ENCODE measurements at regions not wholly inside any gene's neighbourhood (a gene's known extent, or its start where the extent isn't known, plus 50 kb on each side); places are given as distances from the start of the nearest gene placed in this dataset.

- no peaks in the 10 kb centered on the region for H3K9me3 ChIP-seq (ENCODE audit: control extremely low read depth in 1 of 5, control insufficient read depth in 4 of 5, insufficient read depth in 2 of 5, low read depth in 1 of 5, low read length in 4 of 5)
- H3K27me3 ChIP-seq (replicated peaks in 2 of 5; ENCODE audit: control insufficient read depth in 4 of 5, insufficient read depth in 5 of 5, low read length in 4 of 5), result no peaks in the 10 kb centered on the region
- WGBS (ENCODE audit: insufficient coverage), result 100% methylated on average over 1 of the region's 1 CpG
- no peak overlapping the region for H3K27ac ChIP-seq (ENCODE audit: insufficient read depth in 1 of 2, low read depth in 1 of 2, low read length in 2 of 2, poor library complexity in 1 of 2, severe bottlenecking in 2 of 2)
- ChIA-PET CTCF (no interaction called here), POLR2A (no interaction called here)
- H3K36me3 ChIP-seq (ENCODE audit: control insufficient read depth in 4 of 4, insufficient read depth in 4 of 4, low read length in 3 of 4), result no peaks in the 10 kb centered on the region
- H3K4me1 ChIP-seq (ENCODE audit: control extremely low read depth in 1 of 4, control insufficient read depth in 4 of 4, insufficient read depth in 4 of 4, low read length in 3 of 4), result no peaks in the 10 kb centered on the region
- DNase-seq, result no peak
- H3K4me3 ChIP-seq (ENCODE audit: control insufficient read depth in 1 of 7, extremely low read depth in 1 of 7, insufficient read depth in 4 of 7, low read depth in 2 of 7, low read length in 6 of 7), result no peak overlapping the region
These were observed 437.1 kb downstream of the PLPP3 start for GRCh38 chr1:56142301-56142700.

DNA sequence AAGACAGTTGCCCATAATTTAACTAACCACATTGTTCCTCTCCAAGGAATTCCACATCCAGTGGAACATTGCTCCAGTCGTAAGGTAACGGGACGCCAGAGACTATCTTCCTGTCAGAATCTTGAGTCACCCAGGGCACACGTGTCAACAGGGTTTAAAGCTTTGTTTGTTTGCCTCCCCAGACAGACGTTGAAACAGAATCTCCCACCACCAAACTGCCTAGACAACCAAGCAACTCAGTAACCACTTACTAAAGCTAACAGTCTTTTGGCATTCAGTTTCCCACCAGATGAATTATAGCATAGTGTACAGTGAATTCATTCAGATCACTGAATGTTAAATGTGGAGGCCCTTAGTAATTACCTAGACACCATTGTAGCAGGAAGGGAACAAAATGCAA lies 439.5 kb downstream of the PLPP3 start:
- Histone ChIP-seq H3K4me1 (ENCODE audit: control extremely low read depth in 1 of 4, control insufficient read depth in 4 of 4, insufficient read depth in 4 of 4, low read length in 3 of 4) (no peaks in the 10 kb centered on the region), H3K27me3 (replicated peaks in 2 of 5; ENCODE audit: control insufficient read depth in 4 of 5, insufficient read depth in 5 of 5, low read length in 4 of 5) (peaks cover 0 to 2% (median 0%) of the 10 kb centered on the region in 5 experiments), H3K4me3 (ENCODE audit: control insufficient read depth in 1 of 7, extremely low read depth in 1 of 7, insufficient read depth in 4 of 7, low read depth in 2 of 7, low read length in 6 of 7) (no peak overlapping the region), H3K36me3 (ENCODE audit: control insufficient read depth in 4 of 4, insufficient read depth in 4 of 4, low read length in 3 of 4) (no peaks in the 10 kb centered on the region), H3K27ac (ENCODE audit: insufficient read depth in 1 of 2, low read depth in 1 of 2, low read length in 2 of 2, poor library complexity in 1 of 2, severe bottlenecking in 2 of 2) (no peak overlapping the region), H3K9me3 (ENCODE audit: control extremely low read depth in 1 of 5, control insufficient read depth in 4 of 5, insufficient read depth in 2 of 5, low read depth in 1 of 5, low read length in 4 of 5) (no peaks in the 10 kb centered on the region)
- ChIA-PET POLR2A (no interaction called here), CTCF (no interaction called here)
- no peak for DNase-seq
- 89% methylated on average over 4 of the region's 5 CpGs for WGBS (ENCODE audit: insufficient coverage)

- WGBS (ENCODE audit: insufficient coverage), result no CpG with 5 or more reads among the region's 5 CpGs
- peak; percentile 14 to 44 (median 27) for DNase-seq
These were observed 441.6 kb downstream of the PLPP3 start for GRCh38 chr1:56137521-56138505.

DNA sequence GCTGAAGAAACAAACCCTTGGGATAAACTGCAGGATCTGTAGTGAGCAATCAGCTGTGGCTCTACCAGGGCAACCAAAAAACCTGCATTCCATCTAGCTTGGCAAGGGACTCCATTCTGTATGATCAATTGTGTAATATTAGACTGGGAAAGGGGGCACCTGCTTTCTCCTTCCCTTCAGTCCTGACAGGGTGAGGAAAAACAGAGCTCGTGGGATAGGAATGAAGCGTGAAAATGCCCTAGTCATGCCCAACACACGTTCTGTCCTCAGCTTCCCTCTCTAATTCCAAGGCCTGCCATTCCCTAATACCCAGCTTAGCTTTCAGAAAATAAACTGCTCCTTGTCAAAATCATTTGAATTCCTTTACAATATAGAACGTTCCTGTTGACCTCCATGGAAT lies 442.3 kb downstream of the PLPP3 start:
- H3K36me3 ChIP-seq (ENCODE audit: control insufficient read depth in 4 of 4, insufficient read depth in 4 of 4, low read length in 3 of 4), result no peaks in the 10 kb centered on the region
- ChIA-PET POLR2A (no interaction called here), CTCF (no interaction called here)
- H3K27ac ChIP-seq (ENCODE audit: insufficient read depth in 1 of 2, low read depth in 1 of 2, low read length in 2 of 2, poor library complexity in 1 of 2, severe bottlenecking in 2 of 2), result no peak overlapping the region
- DNase-seq, result no peak
- no peak overlapping the region for H3K4me3 ChIP-seq (ENCODE audit: control insufficient read depth in 1 of 7, extremely low read depth in 1 of 7, insufficient read depth in 4 of 7, low read depth in 2 of 7, low read length in 6 of 7)
- H3K9me3 ChIP-seq (ENCODE audit: control extremely low read depth in 1 of 5, control insufficient read depth in 4 of 5, insufficient read depth in 2 of 5, low read depth in 1 of 5, low read length in 4 of 5), result no peaks in the 10 kb centered on the region
- H3K4me1 ChIP-seq (ENCODE audit: control extremely low read depth in 1 of 4, control insufficient read depth in 4 of 4, insufficient read depth in 4 of 4, low read length in 3 of 4), result peaks cover 0 to 6% (median 4%) of the 10 kb centered on the region in 4 experiments
- peaks cover 0 to 2% (median 0%) of the 10 kb centered on the region in 5 experiments for H3K27me3 ChIP-seq (replicated peaks in 2 of 5; ENCODE audit: control insufficient read depth in 4 of 5, insufficient read depth in 5 of 5, low read length in 4 of 5)
- WGBS (ENCODE audit: insufficient coverage), result 98% methylated on average over 4 of the region's 4 CpGs

More at GRCh38 chr1:56137521-56138505, 441.6 kb downstream of the PLPP3 start:
- no peaks in the 10 kb centered on the region for H3K9me3 ChIP-seq (ENCODE audit: control extremely low read depth in 1 of 5, control insufficient read depth in 4 of 5, insufficient read depth in 2 of 5, low read depth in 1 of 5, low read length in 4 of 5)
- H3K4me3 ChIP-seq (ENCODE audit: control insufficient read depth in 1 of 7, extremely low read depth in 1 of 7, insufficient read depth in 4 of 7, low read depth in 2 of 7, low read length in 6 of 7), result no peak overlapping the region
- CTCF ChIA-PET, result no interaction called here
- H3K27ac ChIP-seq (ENCODE audit: insufficient read depth in 1 of 2, low read depth in 1 of 2, low read length in 2 of 2, poor library complexity in 1 of 2, severe bottlenecking in 2 of 2), result no peak overlapping the region
- POLR2A ChIA-PET, result no interaction called here
- peaks cover 0 to 1% (median under 1%) of the 10 kb centered on the region in 4 experiments for H3K4me1 ChIP-seq (ENCODE audit: control extremely low read depth in 1 of 4, control insufficient read depth in 4 of 4, insufficient read depth in 4 of 4, low read length in 3 of 4)
- H3K36me3 ChIP-seq (ENCODE audit: control insufficient read depth in 4 of 4, insufficient read depth in 4 of 4, low read length in 3 of 4), result no peaks in the 10 kb centered on the region
- peaks cover 0 to 2% (median 0%) of the 10 kb centered on the region in 5 experiments for H3K27me3 ChIP-seq (replicated peaks in 2 of 5; ENCODE audit: control insufficient read depth in 4 of 5, insufficient read depth in 5 of 5, low read length in 4 of 5)

DNA sequence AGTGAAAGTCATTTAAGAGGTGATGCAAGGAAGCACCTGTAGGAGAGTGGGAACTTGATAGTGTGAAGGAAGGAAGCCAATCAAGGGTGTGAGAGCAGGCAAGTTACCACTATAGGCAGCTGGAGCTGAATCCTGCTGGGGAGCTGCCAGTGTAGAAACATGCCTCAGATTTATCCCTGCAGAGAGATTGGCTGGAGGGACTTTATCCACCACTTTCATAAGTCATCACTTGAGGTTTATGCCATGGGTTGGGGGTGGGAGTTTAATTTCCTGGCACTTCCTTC lies 443.6 kb downstream of the PLPP3 start:
- ChIA-PET POLR2A (no interaction called here), CTCF (no interaction called here)
- DNase-seq, result no peak

GRCh38 chr1:56135069-56135863 lies 444.1 kb downstream of the PLPP3 start:
- ChIA-PET CTCF (no interaction called here), POLR2A (no interaction called here)
- no peak for DNase-seq
- Histone ChIP-seq H3K4me3 (ENCODE audit: control insufficient read depth in 1 of 7, extremely low read depth in 1 of 7, insufficient read depth in 4 of 7, low read depth in 2 of 7, low read length in 6 of 7) (no peak overlapping the region), H3K9me3 (ENCODE audit: control extremely low read depth in 1 of 5, control insufficient read depth in 4 of 5, insufficient read depth in 2 of 5, low read depth in 1 of 5, low read length in 4 of 5) (no peaks in the 10 kb centered on the region), H3K27me3 (replicated peaks in 2 of 5; ENCODE audit: control insufficient read depth in 4 of 5, insufficient read depth in 5 of 5, low read length in 4 of 5) (peaks cover 0 to 2% (median 0%) of the 10 kb centered on the region in 5 experiments), H3K27ac (ENCODE audit: insufficient read depth in 1 of 2, low read depth in 1 of 2, low read length in 2 of 2, poor library complexity in 1 of 2, severe bottlenecking in 2 of 2) (no peak overlapping the region), H3K36me3 (ENCODE audit: control insufficient read depth in 4 of 4, insufficient read depth in 4 of 4, low read length in 3 of 4) (no peaks in the 10 kb centered on the region), H3K4me1 (ENCODE audit: control extremely low read depth in 1 of 4, control insufficient read depth in 4 of 4, insufficient read depth in 4 of 4, low read length in 3 of 4) (peaks cover 0 to 6% (median 4%) of the 10 kb centered on the region in 4 experiments)
- WGBS (ENCODE audit: insufficient coverage), result 84% methylated on average over 4 of the region's 5 CpGs

More for the DNA sequence above, 443.6 kb downstream of the PLPP3 start:
- H3K36me3 ChIP-seq (ENCODE audit: control insufficient read depth in 4 of 4, insufficient read depth in 4 of 4, low read length in 3 of 4), result no peaks in the 10 kb centered on the region
- peaks cover 0 to 2% (median 0%) of the 10 kb centered on the region in 5 experiments for H3K27me3 ChIP-seq (replicated peaks in 2 of 5; ENCODE audit: control insufficient read depth in 4 of 5, insufficient read depth in 5 of 5, low read length in 4 of 5)
- no peak overlapping the region for H3K27ac ChIP-seq (ENCODE audit: insufficient read depth in 1 of 2, low read depth in 1 of 2, low read length in 2 of 2, poor library complexity in 1 of 2, severe bottlenecking in 2 of 2)
- H3K4me3 ChIP-seq (ENCODE audit: control insufficient read depth in 1 of 7, extremely low read depth in 1 of 7, insufficient read depth in 4 of 7, low read depth in 2 of 7, low read length in 6 of 7), result no peak overlapping the region
- no peaks in the 10 kb centered on the region for H3K9me3 ChIP-seq (ENCODE audit: control extremely low read depth in 1 of 5, control insufficient read depth in 4 of 5, insufficient read depth in 2 of 5, low read depth in 1 of 5, low read length in 4 of 5)
- H3K4me1 ChIP-seq (ENCODE audit: control extremely low read depth in 1 of 4, control insufficient read depth in 4 of 4, insufficient read depth in 4 of 4, low read length in 3 of 4), result peaks cover 0 to 6% (median 4%) of the 10 kb centered on the region in 4 experiments

All from common myeloid progenitor, CD34-positive (primary cell).